HEK293T (cell line): ENCODE measurements at regions not wholly inside any gene's neighbourhood (a gene's known extent, or its start where the extent isn't known, plus 50 kb on each side); places are given as distances from the start of the nearest gene placed in this dataset.

ENCODE experiments used
- CTCF ChIA-PET: fragments of 350-600 bp; formaldehyde crosslinking; extraction: SDS; loops from one replicate; lab custom pipeline; 2021; ENCODE audit warnings: antibody characterized with exemption, inconsistent platforms; lab: Yijun Ruan, JAX
- POLR2A ChIA-PET: fragments of 350-600 bp; formaldehyde crosslinking; extraction: SDS; loops from one replicate; lab custom pipeline; 2020; ENCODE audit warnings: antibody characterized with exemption, inconsistent platforms; lab: Yijun Ruan, JAX
- DNase-seq: peaks from one replicate; pipeline ENCODE4 v3.0.0; 2012; ENCODE audit warnings: mixed read lengths; ENCODE audit errors: extremely low spot score
- ARNT ChIP-seq: fragments of 450-650 bp; IDR thresholded peaks from 2 replicates; pipeline ENCODE4 v1.6.1; 2017; ENCODE audit warnings: mild to moderate bottlenecking
- BHLHE40 ChIP-seq: fragments of 450-650 bp; IDR thresholded peaks from 2 replicates; pipeline ENCODE4 v1.6.1; 2016; ENCODE audit warnings: mild to moderate bottlenecking, moderate library complexity, borderline replicate concordance
- CTBP1 ChIP-seq: fragments of 450-650 bp; IDR thresholded peaks from 2 replicates; pipeline ENCODE4 v1.6.1; 2016; ENCODE audit warnings: borderline replicate concordance
- FOXA1 ChIP-seq: fragments of 450-650 bp; IDR thresholded peaks from 2 replicates; pipeline ENCODE4 v1.6.1; 2016; ENCODE audit warnings: mild to moderate bottlenecking
- FOXK2 ChIP-seq: fragments of 450-650 bp; IDR thresholded peaks from 2 replicates; pipeline ENCODE4 v1.6.1; 2016; ENCODE audit warnings: mild to moderate bottlenecking
- FOXM1 ChIP-seq: fragments of 450-650 bp; IDR thresholded peaks from 2 replicates; pipeline ENCODE4 v1.6.1; 2017; ENCODE audit warnings: mild to moderate bottlenecking, borderline replicate concordance
- HDGF ChIP-seq: fragments of 450-650 bp; IDR thresholded peaks from 2 replicates; pipeline ENCODE4 v1.6.1; 2017; ENCODE audit warnings: antibody characterized with exemption, borderline replicate concordance
- L3MBTL2 ChIP-seq: fragments of 450-650 bp; conservative IDR thresholded peaks from 2 replicates; pipeline ENCODE4 v1.6.1; 2016; ENCODE audit warnings: mild to moderate bottlenecking
- LEF1 ChIP-seq: fragments of 450-650 bp; IDR thresholded peaks from 2 replicates; pipeline ENCODE4 v1.6.1; 2017; ENCODE audit warnings: mild to moderate bottlenecking, borderline replicate concordance
- NFRKB ChIP-seq: fragments of 450-650 bp; IDR thresholded peaks from 2 replicates; pipeline ENCODE4 v1.6.1; 2016; ENCODE audit warnings: mild to moderate bottlenecking, moderate library complexity
- PKNOX1 ChIP-seq: fragments of 450-650 bp; IDR thresholded peaks from 2 replicates; pipeline ENCODE4 v1.6.1; 2016
- SP1 ChIP-seq: fragments of 450-650 bp; IDR thresholded peaks from 2 replicates; pipeline ENCODE4 v1.6.1; 2017
- SUZ12 ChIP-seq: fragments of 450-650 bp; IDR thresholded peaks from 2 replicates; pipeline ENCODE4 v1.6.1; 2016; ENCODE audit warnings: mild to moderate bottlenecking
- TARDBP ChIP-seq: fragments of 450-650 bp; IDR thresholded peaks from 2 replicates; pipeline ENCODE4 v1.6.1; 2016
- ZNF384 ChIP-seq: fragments of 450-650 bp; IDR thresholded peaks from 2 replicates; pipeline ENCODE4 v1.6.1; 2016

- TF ChIP-seq ZNF384, result no peak
- no peak for TF ChIP-seq PKNOX1
- TF ChIP-seq SP1, result no peak
- no peak for TF ChIP-seq LEF1
- TF ChIP-seq L3MBTL2, result no peak
- no peak for TF ChIP-seq BHLHE40
- no peak for TF ChIP-seq TARDBP
- TF ChIP-seq FOXA1, result no peak
- no peak for TF ChIP-seq FOXK2
- ChIA-PET POLR2A (no interaction called here), CTCF (no interaction called here)
- no peak for DNase-seq
Observed at GRCh38 chr2:201966691-201967438, 66.8 kb upstream of the FZD7 start.

DNA sequence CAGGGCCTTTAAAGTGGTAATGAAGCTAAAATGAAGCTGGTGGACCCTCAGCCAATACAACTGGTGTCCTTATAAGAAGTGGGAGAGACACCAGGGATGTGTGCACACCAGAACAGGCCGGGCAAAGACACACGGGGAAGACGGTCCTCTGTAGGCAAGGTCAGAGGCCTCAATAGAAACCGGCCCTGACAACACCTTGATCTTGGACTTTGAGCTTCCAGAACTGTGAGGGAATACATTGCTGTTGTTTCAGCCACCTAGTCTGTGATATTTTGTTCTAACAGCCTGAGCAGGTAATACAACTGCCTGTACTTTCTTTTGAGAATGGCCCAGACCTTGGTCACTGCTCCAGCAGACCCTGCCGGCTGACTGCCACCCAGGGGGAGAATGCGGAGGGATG lies 65.6 kb upstream of the FZD7 start:
- POLR2A ChIA-PET, result no interaction called here
- CTCF ChIA-PET, result no interaction called here
- no peak for DNase-seq
- no peak for TF ChIP-seq ZNF384
- no peak for TF ChIP-seq PKNOX1
- no peak for TF ChIP-seq SP1
- no peak for TF ChIP-seq FOXK2
- TF ChIP-seq SUZ12, result no peak

- TF ChIP-seq SUZ12 (no peak), ZNF384 (no peak), LEF1 (no peak), TARDBP (no peak), FOXM1 (no peak), NFRKB (no peak), PKNOX1 (no peak), FOXA1 (no peak), ARNT (no peak), BHLHE40 (no peak), HDGF (no peak), SP1 (no peak)
- CTCF ChIA-PET, result no interaction called here
Observed at GRCh38 chr2:201968476-201968875, 65.2 kb upstream of the FZD7 start.

GRCh38 chr2:201969241-201969937 lies 64.3 kb upstream of the FZD7 start:
- ChIA-PET POLR2A (no interaction called here), CTCF (no interaction called here)
- TF ChIP-seq BHLHE40, result no peak

More at GRCh38 chr2:201968476-201968875, 65.2 kb upstream of the FZD7 start:
- POLR2A ChIA-PET, result no interaction called here
- no peak for DNase-seq

GRCh38 chr2:201969938-201970785 lies 63.5 kb upstream of the FZD7 start:
- DNase-seq, result no peak
- POLR2A ChIA-PET, result no interaction called here
- TF ChIP-seq SUZ12 (no peak), TARDBP (no peak), CTBP1 (no peak), SP1 (no peak), FOXM1 (no peak), HDGF (no peak), LEF1 (no peak), PKNOX1 (no peak), FOXK2 (no peak), ZNF384 (no peak), ARNT (no peak), NFRKB (no peak), L3MBTL2 (no peak)
- CTCF ChIA-PET, result no interaction called here

More at GRCh38 chr2:201969241-201969937, 64.3 kb upstream of the FZD7 start:
- no peak for DNase-seq

DNA sequence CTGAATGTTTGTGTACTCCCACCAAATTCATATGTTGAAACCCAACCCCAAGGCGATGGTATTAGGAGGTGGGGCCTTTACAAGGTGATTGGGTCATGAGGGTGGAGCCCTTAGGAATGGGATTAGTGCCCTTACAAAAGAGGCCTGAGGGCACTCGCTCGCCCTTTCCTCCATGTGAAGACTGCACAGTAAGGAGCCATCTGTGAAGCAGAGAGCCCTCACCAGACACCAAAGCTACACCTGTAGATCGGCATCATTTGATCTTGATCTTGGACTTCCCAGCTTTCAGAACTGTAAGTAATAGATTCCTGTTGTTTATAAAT lies 62.9 kb upstream of the FZD7 start:
- POLR2A ChIA-PET, result no interaction called here
- CTCF ChIA-PET, result no interaction called here
- no peak for DNase-seq
- TF ChIP-seq NFRKB, result no peak
- no peak for TF ChIP-seq SUZ12
- no peak for TF ChIP-seq CTBP1
- TF ChIP-seq ARNT, result no peak
- TF ChIP-seq PKNOX1, result no peak
- no peak for TF ChIP-seq BHLHE40
- no peak for TF ChIP-seq LEF1
- TF ChIP-seq TARDBP, result no peak
